ENCODE measurements at regions not wholly inside any gene's neighbourhood (a gene's known extent, or its start where the extent isn't known, plus 50 kb on each side); places are given as distances from the start of the nearest gene placed in this dataset.
"Not testable (repeated sequence)": the region's sequence is repeated elsewhere in the genome, so short reads cannot be mapped to it uniquely, and the experiment has no call there.

DNA sequence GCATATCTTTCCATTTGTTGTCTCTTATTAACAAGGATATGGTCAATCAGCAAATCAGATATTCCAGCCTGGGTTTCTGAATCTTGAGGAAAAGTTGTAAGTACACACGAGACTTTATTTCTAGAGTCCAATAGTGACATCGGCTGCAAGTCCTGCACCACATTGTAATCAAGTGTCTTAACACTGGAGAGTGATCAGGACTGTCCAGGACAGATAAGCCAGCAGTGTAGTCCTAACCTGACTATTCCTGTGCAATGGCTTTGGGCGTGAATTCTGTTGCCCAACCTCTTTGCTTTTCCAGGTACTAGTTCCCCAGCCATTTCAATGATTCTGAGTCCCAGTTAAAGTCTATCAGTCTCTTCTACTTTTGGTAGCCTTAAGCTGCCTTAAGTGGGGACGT, 395.0 kb downstream of the PCDH10 start:
- no peak overlapping the region for H3K9ac ChIP-seq (ENCODE audit: low read depth, low read length)
- H3K4me1 ChIP-seq (ENCODE audit: insufficient read depth, low read length), result no peaks in the 10 kb centered on the region
- no peaks in the 10 kb centered on the region for H3K9me3 ChIP-seq (ENCODE audit: control insufficient read depth, insufficient read depth, low read length)
- H3K36me3 ChIP-seq (ENCODE audit: insufficient read depth, low read length), result no peaks in the 10 kb centered on the region

DNA sequence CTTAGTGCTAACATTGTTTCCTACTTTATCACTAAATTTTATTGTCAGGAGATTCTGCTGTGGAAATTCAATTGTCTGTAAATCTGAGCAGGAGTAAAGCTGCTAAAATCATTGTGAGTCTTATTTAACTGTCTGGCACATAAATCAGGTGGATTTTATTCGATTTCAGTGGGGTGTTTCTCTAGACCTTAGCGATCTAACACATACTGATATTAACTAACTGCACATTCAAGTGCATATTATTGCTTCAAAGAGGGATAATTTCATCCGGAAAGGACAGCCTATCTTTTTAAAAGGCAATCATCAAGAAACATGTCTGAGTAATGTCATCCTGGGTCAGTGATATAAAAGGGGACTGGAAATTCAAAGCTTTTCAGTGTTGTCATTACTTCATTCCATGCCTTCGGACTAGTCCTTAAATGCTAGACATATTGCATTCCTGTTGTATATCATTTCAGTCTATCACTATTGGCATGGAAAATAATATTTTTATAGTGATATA, 388.7 kb downstream of the PCDH10 start:
- no peaks in the 10 kb centered on the region for H3K9me3 ChIP-seq (ENCODE audit: control insufficient read depth, insufficient read depth, low read length)
- H3K4me1 ChIP-seq (ENCODE audit: insufficient read depth, low read length), result peaks cover 9% of the 10 kb centered on the region; the same call in 1 of the 2 replicates
- H3K36me3 ChIP-seq (ENCODE audit: insufficient read depth, low read length), result no peaks in the 10 kb centered on the region
- H3K9ac ChIP-seq (ENCODE audit: low read depth, low read length), result no peak overlapping the region

DNA sequence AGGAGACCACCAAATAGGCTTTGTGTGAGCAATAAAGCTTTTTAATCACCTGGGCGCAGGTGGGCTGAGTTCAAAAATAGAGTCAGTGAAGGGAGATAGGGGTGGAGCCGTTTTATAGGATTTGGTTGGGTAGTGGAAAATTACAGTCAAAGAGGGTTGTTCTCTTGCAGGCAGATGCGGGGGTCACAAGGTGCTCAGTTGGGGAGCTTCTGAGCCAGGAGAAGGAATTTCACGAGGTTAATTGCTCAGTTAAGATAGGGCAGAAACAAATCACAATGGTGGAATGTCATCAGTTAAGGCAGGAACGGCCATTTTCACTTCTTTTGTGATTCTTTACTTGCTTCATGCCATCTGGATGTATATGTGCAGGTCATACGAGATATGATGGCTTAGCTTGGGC, 385.1 kb downstream of the PCDH10 start:
- H3K9ac ChIP-seq (ENCODE audit: low read depth, low read length); H3K9me3 ChIP-seq (ENCODE audit: control insufficient read depth, insufficient read depth, low read length); H3K4me1 ChIP-seq (ENCODE audit: insufficient read depth, low read length); H3K36me3 ChIP-seq (ENCODE audit: insufficient read depth, low read length): not testable (repeated sequence)

DNA sequence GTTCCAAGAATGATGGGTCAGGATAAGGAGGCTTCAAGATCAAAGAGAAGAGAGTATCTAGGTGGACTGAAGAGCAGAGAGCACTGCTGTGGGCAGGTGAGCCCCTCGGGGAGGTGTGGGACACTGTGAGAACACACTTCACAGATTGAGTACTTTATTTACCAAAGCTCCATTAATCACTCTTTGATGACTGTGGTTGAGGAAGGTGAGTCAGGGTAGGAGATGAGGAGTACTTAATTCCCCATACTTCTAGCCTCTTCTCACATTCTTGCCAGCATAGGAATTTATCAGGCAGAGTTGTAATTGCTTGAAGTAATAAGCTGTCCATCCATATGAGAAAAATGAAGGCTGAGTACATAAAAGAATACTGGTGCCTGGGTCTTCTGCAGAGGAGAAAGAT, 375.3 kb downstream of the PCDH10 start:
- H3K9ac ChIP-seq (ENCODE audit: low read depth, low read length), result no peak overlapping the region
- H3K9me3 ChIP-seq (ENCODE audit: control insufficient read depth, insufficient read depth, low read length), result no peaks in the 10 kb centered on the region
- no peaks in the 10 kb centered on the region for H3K4me1 ChIP-seq (ENCODE audit: insufficient read depth, low read length)
- no peaks in the 10 kb centered on the region for H3K36me3 ChIP-seq (ENCODE audit: insufficient read depth, low read length)

DNA sequence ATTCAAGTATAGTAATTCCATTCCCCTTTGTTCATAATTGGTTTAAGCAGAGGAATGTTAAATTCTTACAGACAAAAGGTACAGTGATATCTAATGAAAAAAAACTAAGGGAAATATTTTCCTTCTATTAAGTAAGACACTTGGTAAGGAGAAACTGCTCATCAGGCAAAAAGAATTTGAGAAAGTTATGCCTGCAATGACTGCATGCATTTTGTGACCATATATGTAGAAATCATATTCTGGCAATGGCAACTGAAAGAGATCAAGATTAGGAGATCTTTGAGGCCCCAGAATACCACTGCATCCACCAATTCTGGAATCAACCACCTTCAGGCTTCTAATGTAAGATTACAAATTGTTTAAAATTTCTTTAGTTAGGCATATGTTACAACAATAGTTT, 364.8 kb downstream of the PCDH10 start:
- Histone ChIP-seq H3K4me1 (ENCODE audit: insufficient read depth, low read length) (no peaks in the 10 kb centered on the region), H3K9ac (ENCODE audit: low read depth, low read length) (no peak overlapping the region), H3K9me3 (ENCODE audit: control insufficient read depth, insufficient read depth, low read length) (no peaks in the 10 kb centered on the region)

DNA sequence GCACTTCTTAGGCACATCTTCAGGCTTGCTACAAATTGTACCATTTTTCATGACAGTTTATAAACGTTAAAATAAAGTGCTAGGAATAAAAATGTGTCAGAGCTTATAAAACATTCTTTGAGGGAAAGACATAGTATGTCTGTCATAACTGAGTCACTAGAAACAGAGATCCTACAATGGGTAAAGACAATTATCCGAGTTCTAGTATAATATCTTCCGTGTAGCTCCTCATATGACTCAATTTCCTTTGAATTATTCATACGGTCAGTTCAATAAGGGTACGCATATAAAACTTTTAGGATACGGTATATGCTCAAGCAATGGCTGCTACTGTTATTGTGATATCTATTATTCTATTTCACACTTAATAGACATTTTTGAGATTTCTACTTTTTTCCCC, 349.1 kb downstream of the PCDH10 start:
- Histone ChIP-seq H3K36me3 (ENCODE audit: insufficient read depth, low read length) (no peaks in the 10 kb centered on the region), H3K9ac (ENCODE audit: low read depth, low read length) (no peak overlapping the region), H3K4me1 (ENCODE audit: insufficient read depth, low read length) (no peaks in the 10 kb centered on the region), H3K9me3 (ENCODE audit: control insufficient read depth, insufficient read depth, low read length) (peaks cover 3% of the 10 kb centered on the region; the same call in 1 of the 2 replicates)

More for the DNA sequence above, 364.8 kb downstream of the PCDH10 start:
- H3K36me3 ChIP-seq (ENCODE audit: insufficient read depth, low read length), result no peaks in the 10 kb centered on the region

DNA sequence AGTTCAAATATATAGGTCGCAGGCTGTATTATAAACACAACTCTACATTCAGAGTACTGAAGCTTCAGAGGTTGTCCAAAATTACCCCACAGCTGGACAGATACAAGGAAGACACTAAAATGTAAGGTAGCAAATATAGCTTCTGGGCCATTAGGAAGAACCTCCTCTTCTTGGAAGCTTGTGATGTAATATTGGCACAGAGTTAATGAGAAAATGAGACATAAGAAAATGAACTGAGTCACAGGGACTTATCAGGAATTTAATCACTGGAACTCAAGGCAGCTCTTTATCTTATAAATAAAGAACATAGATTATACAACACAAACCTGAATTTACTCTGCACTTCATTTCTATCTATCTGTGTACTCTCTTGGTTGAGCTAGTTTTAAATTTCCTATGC, 344.7 kb downstream of the PCDH10 start:
- no peaks in the 10 kb centered on the region for H3K36me3 ChIP-seq (ENCODE audit: insufficient read depth, low read length)
- no peak overlapping the region for H3K9ac ChIP-seq (ENCODE audit: low read depth, low read length)
- no peaks in the 10 kb centered on the region for H3K4me1 ChIP-seq (ENCODE audit: insufficient read depth, low read length)
- H3K9me3 ChIP-seq (ENCODE audit: control insufficient read depth, insufficient read depth, low read length), result no peaks in the 10 kb centered on the region

DNA sequence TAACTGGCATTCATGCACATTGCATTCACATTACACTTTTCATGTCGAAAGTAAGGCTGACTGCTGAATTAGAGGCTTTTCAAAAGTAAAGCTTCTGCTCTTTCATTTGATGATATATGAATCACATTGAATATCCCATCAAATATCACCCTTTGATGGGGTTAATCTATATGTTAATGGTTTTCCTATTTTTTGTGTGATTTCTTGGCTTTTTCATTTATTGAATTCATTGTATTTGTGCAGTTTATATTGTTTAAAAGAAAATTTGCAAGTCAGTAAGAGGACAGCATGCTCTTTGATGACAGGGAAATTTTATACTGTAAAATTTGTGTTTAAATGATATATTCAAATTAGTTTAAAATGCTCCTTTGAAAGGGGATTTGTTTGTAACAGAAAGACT, 344.1 kb downstream of the PCDH10 start:
- H3K9me3 ChIP-seq (ENCODE audit: control insufficient read depth, insufficient read depth, low read length), result no peaks in the 10 kb centered on the region
- H3K9ac ChIP-seq (ENCODE audit: low read depth, low read length), result no peak overlapping the region
- H3K4me1 ChIP-seq (ENCODE audit: insufficient read depth, low read length), result no peaks in the 10 kb centered on the region
- no peaks in the 10 kb centered on the region for H3K36me3 ChIP-seq (ENCODE audit: insufficient read depth, low read length)

DNA sequence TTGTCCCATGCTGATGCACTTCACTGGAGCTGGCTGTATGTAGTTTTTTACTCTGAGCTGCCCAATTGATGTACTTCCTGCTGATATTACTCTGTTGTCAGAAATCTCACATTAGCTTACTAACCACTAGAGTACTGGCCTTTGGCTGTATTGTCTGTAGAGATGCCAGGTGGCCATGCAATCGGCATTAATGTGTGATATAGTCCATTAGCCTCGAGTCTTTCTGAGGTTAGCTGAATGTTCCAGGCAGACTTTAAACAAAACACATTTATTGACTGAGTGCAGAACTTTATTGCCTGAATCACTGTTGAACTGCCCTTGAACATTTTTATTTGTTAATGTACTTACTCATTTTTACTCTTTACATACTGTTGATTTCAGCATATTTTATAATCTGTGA, 335.2 kb downstream of the PCDH10 start:
- Histone ChIP-seq H3K9me3 (ENCODE audit: control insufficient read depth, insufficient read depth, low read length) (no peaks in the 10 kb centered on the region; the same call in 1 of the 2 replicates), H3K36me3 (ENCODE audit: insufficient read depth, low read length) (no peaks in the 10 kb centered on the region), H3K9ac (ENCODE audit: low read depth, low read length) (no peak overlapping the region), H3K4me1 (ENCODE audit: insufficient read depth, low read length) (no peaks in the 10 kb centered on the region)

DNA sequence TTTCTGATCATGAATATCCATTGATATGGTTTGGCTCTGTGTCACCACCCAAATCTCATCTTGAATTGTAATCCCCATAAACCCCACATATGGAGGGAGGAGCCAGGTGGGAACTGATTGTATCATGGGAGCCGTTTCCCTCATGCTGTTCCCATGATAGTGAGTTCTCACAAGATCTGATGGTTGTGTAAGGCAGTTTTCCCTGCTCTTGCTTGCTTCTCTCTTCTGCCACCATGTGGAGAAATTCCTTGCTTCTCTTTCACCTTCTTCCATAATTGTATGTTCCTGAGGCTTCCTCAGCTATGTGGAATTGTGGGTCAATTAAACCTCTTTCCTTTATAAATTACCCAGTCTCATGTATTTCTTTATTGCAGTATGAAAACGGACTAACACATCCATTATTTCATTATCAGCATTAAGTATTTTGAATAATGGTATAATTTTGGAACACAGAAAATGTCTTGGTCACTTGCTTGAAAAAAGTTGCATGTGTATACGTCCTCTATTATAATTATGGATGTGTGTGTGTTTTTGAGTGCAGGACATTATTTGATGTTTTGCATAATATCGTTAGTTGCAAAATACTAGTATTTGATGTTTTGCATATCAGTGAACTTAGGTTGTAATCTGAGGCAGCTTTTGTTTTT, 334.6 kb downstream of the PCDH10 start:
- no peak overlapping the region for H3K9ac ChIP-seq (ENCODE audit: low read depth, low read length)
- H3K4me1 ChIP-seq (ENCODE audit: insufficient read depth, low read length), result no peaks in the 10 kb centered on the region
- no peaks in the 10 kb centered on the region for H3K36me3 ChIP-seq (ENCODE audit: insufficient read depth, low read length)
- no peaks in the 10 kb centered on the region; the same call in 1 of the 2 replicates for H3K9me3 ChIP-seq (ENCODE audit: control insufficient read depth, insufficient read depth, low read length)

DNA sequence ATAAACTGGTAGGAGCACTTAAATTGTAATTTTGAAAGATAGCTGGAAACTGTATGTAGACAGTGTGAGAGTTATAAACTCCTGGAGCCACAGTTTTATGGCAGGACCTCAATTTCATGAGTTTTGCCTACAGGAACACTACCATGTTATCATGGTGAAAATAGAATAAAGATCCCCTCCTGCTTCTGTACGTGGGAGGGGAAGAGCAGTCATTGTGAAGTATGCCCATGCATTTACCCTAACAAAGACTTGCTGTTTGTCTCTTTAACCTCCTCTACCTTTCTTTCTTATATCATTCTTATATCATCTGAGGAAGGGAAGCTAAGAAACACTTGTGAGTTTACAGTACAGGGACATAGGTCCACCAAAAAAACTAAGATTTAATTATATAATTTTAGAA, 327.0 kb downstream of the PCDH10 start:
- Histone ChIP-seq H3K36me3 (ENCODE audit: insufficient read depth, low read length) (no peaks in the 10 kb centered on the region), H3K9me3 (ENCODE audit: control insufficient read depth, insufficient read depth, low read length) (no peaks in the 10 kb centered on the region), H3K4me1 (ENCODE audit: insufficient read depth, low read length) (peaks cover 26% of the 10 kb centered on the region), H3K9ac (ENCODE audit: low read depth, low read length) (no peak overlapping the region)

DNA sequence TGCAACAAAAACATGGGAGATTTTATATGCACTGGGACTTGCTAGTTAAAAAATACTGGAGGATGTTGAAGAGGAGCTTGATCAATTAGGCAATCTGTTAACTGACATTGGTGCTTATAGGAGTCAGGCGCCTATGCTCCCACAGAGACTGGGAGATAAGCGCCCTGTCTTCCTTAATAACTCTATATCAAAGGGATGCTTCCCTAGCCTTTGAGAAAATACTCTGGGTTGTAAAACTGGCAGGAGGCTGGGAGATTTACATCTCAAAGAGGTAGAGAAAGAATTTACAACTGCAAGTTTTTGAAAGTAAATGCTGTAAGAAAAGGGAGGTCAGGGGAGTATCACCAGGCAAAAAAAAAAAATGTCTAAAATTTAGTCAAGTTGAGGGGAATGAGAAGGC, 325.4 kb downstream of the PCDH10 start:
- peaks cover 26% of the 10 kb centered on the region for H3K4me1 ChIP-seq (ENCODE audit: insufficient read depth, low read length)
- H3K36me3 ChIP-seq (ENCODE audit: insufficient read depth, low read length), result no peaks in the 10 kb centered on the region
- no peaks in the 10 kb centered on the region for H3K9me3 ChIP-seq (ENCODE audit: control insufficient read depth, insufficient read depth, low read length)
- no peak overlapping the region for H3K9ac ChIP-seq (ENCODE audit: low read depth, low read length)

DNA sequence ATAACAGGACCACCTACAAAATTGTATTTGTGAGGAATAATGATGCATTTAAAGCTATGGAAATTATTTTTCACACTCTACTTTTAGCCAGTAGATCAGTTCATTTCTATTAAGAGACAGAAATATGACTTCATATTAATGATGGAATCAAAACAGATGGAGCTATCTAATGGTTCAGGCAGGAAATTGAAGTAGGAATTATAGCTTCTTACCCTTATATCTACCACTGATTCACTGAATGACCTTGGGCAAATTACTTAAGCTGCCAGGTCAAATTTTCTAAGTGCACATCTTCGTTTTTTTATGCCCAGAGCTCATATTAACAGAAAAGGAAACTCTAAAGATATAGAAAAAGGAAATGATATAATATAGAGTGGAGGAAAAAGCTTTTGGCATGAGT, 323.1 kb downstream of the PCDH10 start:
- Histone ChIP-seq H3K4me1 (ENCODE audit: insufficient read depth, low read length) (peaks cover 34% of the 10 kb centered on the region), H3K36me3 (ENCODE audit: insufficient read depth, low read length) (no peaks in the 10 kb centered on the region), H3K9ac (ENCODE audit: low read depth, low read length) (no peak overlapping the region), H3K9me3 (ENCODE audit: control insufficient read depth, insufficient read depth, low read length) (no peaks in the 10 kb centered on the region)

DNA sequence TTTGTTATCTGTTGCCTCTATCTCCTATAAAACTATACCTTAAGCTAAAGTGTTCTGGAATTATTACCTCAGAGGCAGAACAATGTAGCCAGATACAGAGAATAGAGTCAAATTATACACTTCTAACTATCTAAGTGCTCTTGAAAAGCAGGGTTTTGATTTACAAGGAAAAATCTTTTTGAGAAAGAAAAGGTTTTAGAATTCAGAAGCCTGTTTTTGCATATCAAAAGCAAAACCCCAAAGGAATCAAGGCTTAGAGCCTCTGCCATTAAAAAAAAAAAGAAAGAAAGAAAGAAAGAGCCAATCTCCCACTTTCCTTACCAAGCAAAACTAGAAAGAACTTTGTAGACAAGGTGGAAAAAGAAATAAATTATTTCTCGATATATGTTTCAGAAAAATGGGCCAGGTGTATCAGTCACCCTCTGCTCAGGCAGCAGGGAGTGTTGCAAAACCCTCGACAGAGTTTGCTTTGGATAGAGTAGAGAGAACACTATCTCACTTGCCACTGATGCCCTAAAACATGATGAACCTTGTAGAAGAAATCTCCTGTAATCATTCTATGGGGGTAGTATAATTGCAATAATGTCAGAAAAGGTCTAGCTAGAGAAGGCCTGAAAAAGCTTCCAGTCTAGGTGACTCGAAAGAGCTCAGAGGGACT, 318.3 kb downstream of the PCDH10 start:
- H3K36me3 ChIP-seq (ENCODE audit: insufficient read depth, low read length), result no peaks in the 10 kb centered on the region
- peaks cover 22% of the 10 kb centered on the region for H3K4me1 ChIP-seq (ENCODE audit: insufficient read depth, low read length)
- no peaks in the 10 kb centered on the region for H3K9me3 ChIP-seq (ENCODE audit: control insufficient read depth, insufficient read depth, low read length)
- no peak overlapping the region for H3K9ac ChIP-seq (ENCODE audit: low read depth, low read length)

DNA sequence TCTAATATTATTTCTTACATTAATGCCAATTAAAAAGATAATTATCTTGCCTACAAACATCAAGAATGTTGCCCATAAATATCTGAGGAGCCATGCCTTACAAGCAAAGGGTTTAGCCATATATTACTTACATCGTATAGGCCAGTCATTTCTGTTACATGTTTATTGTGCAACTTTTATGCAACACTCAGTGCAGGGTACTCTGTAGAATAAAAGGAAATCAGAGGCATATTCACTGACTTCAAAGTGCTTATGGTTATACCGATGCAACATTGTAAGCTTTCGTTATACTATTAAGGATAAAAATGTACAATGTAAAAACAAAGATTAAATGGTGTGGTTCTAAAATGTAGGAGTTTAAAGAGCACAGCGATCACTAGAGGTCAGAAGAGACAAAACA, 315.9 kb downstream of the PCDH10 start:
- peaks cover 26% of the 10 kb centered on the region for H3K4me1 ChIP-seq (ENCODE audit: insufficient read depth, low read length)
- no peaks in the 10 kb centered on the region for H3K9me3 ChIP-seq (ENCODE audit: control insufficient read depth, insufficient read depth, low read length)
- no peaks in the 10 kb centered on the region for H3K36me3 ChIP-seq (ENCODE audit: insufficient read depth, low read length)
- no peak overlapping the region for H3K9ac ChIP-seq (ENCODE audit: low read depth, low read length)
